CD14-positive monocyte (primary cell): ENCODE measurements at regions not wholly inside any gene's neighbourhood (a gene's known extent, or its start where the extent isn't known, plus 50 kb on each side); places are given as distances from the start of the nearest gene placed in this dataset.

Source experiments
- DNase-seq, 3 donors: peaks; one replicate each; pipeline ENCODE4 v3.0.0-alpha.2; 2011 to 2022
- H2AFZ ChIP-seq: 2 replicates; pipeline ENCODE4 v1.6.0; 2012; ENCODE audit warnings: mild to moderate bottlenecking, low read depth, low read length, inconsistent platforms; ENCODE audit not compliant: insufficient read depth, poor library complexity, severe bottlenecking
- H3K27ac ChIP-seq, 2 donors: 1 replicate in 1 of 2; 2 replicates in 1 of 2; pipeline ENCODE4 v1.5.1; 2012 to 2013; ENCODE audit warnings: low read length in 2 of 2, control low read depth in 1 of 2, inconsistent platforms in 1 of 2, low read depth in 1 of 2, mild to moderate bottlenecking in 1 of 2
- H3K27me3 ChIP-seq, 2 donors: one replicate each; pipeline versions ENCODE4 v1.6.0 to v1.6.1; 2011 to 2013; ENCODE audit warnings: low read length in 2 of 2; ENCODE audit not compliant: control insufficient read depth in 2 of 2, insufficient read depth in 2 of 2
- H3K36me3 ChIP-seq, 2 donors: replicated peaks in 1 of 2; 1 replicate in 1 of 2; 2 replicates in 1 of 2; pipeline versions ENCODE4 v1.5.1 to v1.6.1; 2012 to 2013; ENCODE audit warnings: low read length in 2 of 2, control low read depth in 1 of 2, inconsistent platforms in 1 of 2, mild to moderate bottlenecking in 1 of 2; ENCODE audit not compliant: insufficient read depth in 2 of 2, control insufficient read depth in 1 of 2
- H3K4me1 ChIP-seq, 2 donors: 1 replicate in 1 of 2; 2 replicates in 1 of 2; pipeline versions ENCODE4 v1.5.1 to v1.6.1; 2012 to 2013; ENCODE audit warnings: low read length in 2 of 2, control low read depth in 1 of 2, inconsistent platforms in 1 of 2, mild to moderate bottlenecking in 1 of 2, moderate library complexity in 1 of 2; ENCODE audit not compliant: insufficient read depth in 2 of 2, control insufficient read depth in 1 of 2
- H3K4me2 ChIP-seq: replicated peaks from 2 replicates; pipeline ENCODE3; 2012; ENCODE audit warnings: low read length, moderate library complexity, mild to moderate bottlenecking; ENCODE audit not compliant: poor library complexity, severe bottlenecking; ENCODE audit errors: extremely low read depth
- H3K4me3 ChIP-seq, 3 experiments: fragments of 200-600 bp in 1 of 3; sonication (generic) in 1 of 3; replicated peaks in 1 of 3; 1 replicate in 2 of 3; 2 replicates in 1 of 3; pipeline ENCODE4 v1.5.1; 2011 to 2013; ENCODE audit warnings: low read length in 3 of 3, mild to moderate bottlenecking in 3 of 3, control low read depth in 2 of 3, low read depth in 2 of 3, inconsistent platforms in 1 of 3, moderate library complexity in 1 of 3
- H3K79me2 ChIP-seq: 2 replicates; pipeline ENCODE4 v1.6.0; 2012; ENCODE audit warnings: mild to moderate bottlenecking, control low read depth, inconsistent platforms, low read length, moderate library complexity; ENCODE audit not compliant: insufficient read depth
- H3K9ac ChIP-seq: 2 replicates; pipeline ENCODE4 v1.6.0; 2017; ENCODE audit warnings: low read length, mild to moderate bottlenecking; ENCODE audit not compliant: insufficient read depth, poor library complexity, severe bottlenecking
- H3K9me3 ChIP-seq, 2 donors: replicated peaks in 1 of 2; 1 replicate in 1 of 2; 2 replicates in 1 of 2; pipeline versions ENCODE4 v1.5.1 to v1.6.1; 2012 to 2013; ENCODE audit warnings: low read length in 2 of 2, control low read depth in 1 of 2; ENCODE audit not compliant: control insufficient read depth in 1 of 2, insufficient read depth in 1 of 2
- H4K20me1 ChIP-seq: 2 replicates; pipeline ENCODE4 v1.6.0; 2012; ENCODE audit warnings: mild to moderate bottlenecking, low read length, control low read depth, moderate library complexity; ENCODE audit not compliant: insufficient read depth
- H3K27ac Mint-ChIP-seq, 7 donors: one replicate each; pipeline ENCODE4 v1.8.0; 2020; ENCODE audit warnings: mild to moderate bottlenecking in 7 of 7, mixed read lengths in 7 of 7, moderate library complexity in 6 of 7, inconsistent platforms in 2 of 7
- H3K27me3 Mint-ChIP-seq, 3 donors: one replicate each; pipeline ENCODE4 v1.8.0; 2021 to 2022; ENCODE audit warnings: low read depth in 3 of 3, mild to moderate bottlenecking in 3 of 3, mixed read lengths in 3 of 3, moderate library complexity in 3 of 3, inconsistent platforms in 1 of 3
- H3K36me3 Mint-ChIP-seq, 2 donors: one replicate each; pipeline ENCODE4 v1.8.0; 2020; ENCODE audit warnings: mixed read lengths in 2 of 2, inconsistent platforms in 1 of 2, mild to moderate bottlenecking in 1 of 2
- H3K4me1 Mint-ChIP-seq: one replicate; pipeline ENCODE4 v1.8.0; 2020; ENCODE audit warnings: mild to moderate bottlenecking, mixed read lengths
- H3K4me3 Mint-ChIP-seq, 2 donors: one replicate each; pipeline ENCODE4 v1.8.0; 2020; ENCODE audit warnings: mild to moderate bottlenecking in 2 of 2, mixed read lengths in 2 of 2, moderate library complexity in 1 of 2
- H3K9me3 Mint-ChIP-seq, 7 donors: one replicate each; pipeline ENCODE4 v1.8.0; 2020 to 2022; ENCODE audit warnings: mixed read lengths in 7 of 7, mild to moderate bottlenecking in 6 of 7, moderate library complexity in 6 of 7, inconsistent platforms in 2 of 7
- CTCF ChIP-seq: fragments of 200-600 bp; IDR thresholded peaks from one replicate; pipeline ENCODE4 v1.8.0; 2022; ENCODE audit warnings: antibody characterized with exemption, mild to moderate bottlenecking
- WGBS: methylation state at CpG from one replicate; pipeline ENCODE4 v1.1.5; 2013; ENCODE audit warnings: missing lambda C conversion rate; ENCODE audit not compliant: insufficient coverage; 5-methylcytosine and 5-hydroxymethylcytosine counted together
- intact Hi-C, 2 donors: fragments of 100-400 bp; cut with micrococcal nuclease; formaldehyde crosslinking; loops; one replicate each; pipeline versions ENCODE4 v1.15.0 to v1.15.1; 2023

- H3K27me3 ChIP-seq = no peaks in the 10 kb centered on the region
- intact Hi-C loops = no loop called here
- no peak for DNase-seq
- WGBS = no CpG with 5 or more reads among the region's 1 CpG
- H2AFZ ChIP-seq = no peak overlapping the region
- H3K27ac ChIP-seq = no peak overlapping the region
- H3K36me3 ChIP-seq = no peaks in the 10 kb centered on the region
- no peaks in the 10 kb centered on the region for H3K4me1 ChIP-seq
- H3K36me3 Mint-ChIP-seq = no peaks in the 10 kb centered on the region
- H4K20me1 ChIP-seq = no peaks in the 10 kb centered on the region
- no peak overlapping the region for H3K4me3 Mint-ChIP-seq
- peaks cover 0 to 2% (median 0%) of the 10 kb centered on the region in 3 donors for H3K27me3 Mint-ChIP-seq
- no peak overlapping the region for H3K27ac Mint-ChIP-seq
- H3K4me2 ChIP-seq = no peak overlapping the region
- no peaks in the 10 kb centered on the region for H3K9me3 ChIP-seq
- peaks cover 0 to 6% (median 2%) of the 10 kb centered on the region in 7 donors for H3K9me3 Mint-ChIP-seq
- H3K9ac ChIP-seq = no peak overlapping the region
- no peak overlapping the region for H3K4me3 ChIP-seq
- no peaks in the 10 kb centered on the region for H3K79me2 ChIP-seq
- no peaks in the 10 kb centered on the region for H3K4me1 Mint-ChIP-seq
- TF ChIP-seq CTCF = no peak
Measured at GRCh38 chr5:8895599-8895998, 650.3 kb downstream of the SEMA5A start.

GRCh38 chr5:8897316-8897715 is 648.6 kb downstream of the SEMA5A start:
- Histone ChIP-seq H3K36me3 (no peaks in the 10 kb centered on the region), H3K4me1 (no peaks in the 10 kb centered on the region), H3K4me2 (no peak overlapping the region), H2AFZ (no peak overlapping the region), H3K27ac (no peak overlapping the region), H3K79me2 (no peaks in the 10 kb centered on the region), H3K4me3 (no peak overlapping the region), H3K9ac (no peak overlapping the region), H4K20me1 (no peaks in the 10 kb centered on the region), H3K9me3 (no peaks in the 10 kb centered on the region), H3K27me3 (no peaks in the 10 kb centered on the region)
- Mint-ChIP-seq H3K27ac (no peak overlapping the region), H3K36me3 (no peaks in the 10 kb centered on the region), H3K4me3 (no peak overlapping the region), H3K4me1 (no peaks in the 10 kb centered on the region), H3K9me3 (peaks cover 0 to 4% (median 0%) of the 10 kb centered on the region in 7 donors), H3K27me3 (peaks cover 0 to 1% (median 0%) of the 10 kb centered on the region in 3 donors)
- DNase-seq = no peak
- no CpG with 5 or more reads among the region's 5 CpGs for WGBS
- intact Hi-C loops = no loop called here
- no peak for TF ChIP-seq CTCF
